Left cardiac atrium (tissue), 4 donors: ENCODE measurements at regions not wholly inside any gene's neighbourhood (a gene's known extent, or its start where the extent isn't known, plus 50 kb on each side); places are given as distances from the start of the nearest gene placed in this dataset.
"Not testable (repeated sequence)": the region's sequence is repeated elsewhere in the genome, so short reads cannot be mapped to it uniquely, and the experiment has no call there.

Experiments
- ATAC-seq, 2 donors: fragments of 200-7000 bp; cut with Tn5 transposase; one replicate each; pipeline ENCODE4 v1.9.1; 2020; ENCODE audit warnings: mild to moderate bottlenecking in 2 of 2, moderate library complexity in 2 of 2
- DNase-seq: peaks from one replicate; pipeline ENCODE4 v3.0.0-alpha.2; 2020
- intact Hi-C, 2 donors: fragments of 100-400 bp; cut with DNase I; formaldehyde crosslinking; loops; one replicate each; pipeline versions ENCODE4 v1.14.1 to v1.15.1; 2022 to 2023
- donor health status: DM: no; HTN: yes; CAD: no.
- donor health status: DM: no; HTN: yes; CAD: no; lungs with severe emphysema.
- donor health status: DM: yes; HTN: yes; CAD: no.
- donor health status: Dilated cardiomyopathy.

GRCh38 chr5:72760259-72760658 lies 56.2 kb upstream of the TNPO1 start:
- ATAC-seq = no peak
- intact Hi-C loops = no loop called here

GRCh38 chr5:72752909-72753308 lies 63.6 kb upstream of the TNPO1 start:
- intact Hi-C loops = no loop called here
- DNase-seq = no peak
- ATAC-seq = no peak

More at GRCh38 chr5:72760259-72760658, 56.2 kb upstream of the TNPO1 start:
- no peak for DNase-seq

GRCh38 chr5:72749362-72749997 lies 67.0 kb upstream of the TNPO1 start:
- DNase-seq = no peak
- intact Hi-C loops = no loop called here

GRCh38 chr5:72747826-72748225 lies 68.6 kb upstream of the TNPO1 start:
- ATAC-seq (no peak), DNase-seq (no peak)
- intact Hi-C loops = no loop called here

More at GRCh38 chr5:72749362-72749997, 67.0 kb upstream of the TNPO1 start:
- no peak for ATAC-seq

GRCh38 chr5:72746736-72747135 lies 69.7 kb upstream of the TNPO1 start:
- ATAC-seq = no peak
- intact Hi-C loops = no loop called here
- DNase-seq = no peak

- DNase-seq (no peak), ATAC-seq (no peak)
- intact Hi-C loops = no loop called here
Observed at GRCh38 chr5:72744136-72744535, 72.3 kb upstream of the TNPO1 start.

GRCh38 chr5:72741805-72742204 lies 74.7 kb upstream of the TNPO1 start:
- DNase-seq (no peak), ATAC-seq (no peak)
- intact Hi-C loops = no loop called here

GRCh38 chr5:72733810-72734209 lies 82.7 kb upstream of the TNPO1 start:
- DNase-seq (no peak), ATAC-seq (no peak)
- intact Hi-C loops = no loop called here

GRCh38 chr5:72723581-72723980 lies 92.9 kb upstream of the TNPO1 start:
- ATAC-seq (no peak), DNase-seq (no peak)
- intact Hi-C loops = no loop called here

GRCh38 chr5:72722792-72723452 lies 93.5 kb upstream of the TNPO1 start:
- DNase-seq = no peak
- ATAC-seq = no peak
- intact Hi-C loops = no loop called here

- DNase-seq (no peak), ATAC-seq (no peak)
- intact Hi-C loops = no loop called here
Observed at GRCh38 chr5:72721844-72722243, 94.6 kb upstream of the TNPO1 start.

- DNase-seq (no peak), ATAC-seq (peak in 1 of 2 donors; percentile 70)
- intact Hi-C loops = no loop called here
Observed at GRCh38 chr5:72720205-72720604, 96.3 kb upstream of the TNPO1 start.

- intact Hi-C loops = no loop called here
- ATAC-seq (no peak), DNase-seq (no peak)
Observed at GRCh38 chr5:72711351-72711750, 105.1 kb upstream of the TNPO1 start.

- intact Hi-C loops = no loop called here
- ATAC-seq (no peak), DNase-seq (no peak)
Observed at GRCh38 chr5:72709341-72709740, 107.1 kb upstream of the TNPO1 start.

- intact Hi-C loops = no loop called here
- no peak for ATAC-seq
Observed at GRCh38 chr5:72705178-72705577, 111.3 kb upstream of the TNPO1 start.

GRCh38 chr5:72703876-72704275 lies 112.6 kb upstream of the TNPO1 start:
- ATAC-seq (no peak), DNase-seq (no peak)
- intact Hi-C loops = no loop called here

More at GRCh38 chr5:72705178-72705577, 111.3 kb upstream of the TNPO1 start:
- DNase-seq = no peak

GRCh38 chr5:72702881-72703434 lies 113.5 kb upstream of the TNPO1 start:
- intact Hi-C loops = no loop called here

GRCh38 chr5:72702105-72702504 lies 114.4 kb upstream of the TNPO1 start:
- ATAC-seq, intact Hi-C loops: not testable (repeated sequence)

More at GRCh38 chr5:72702881-72703434, 113.5 kb upstream of the TNPO1 start:
- no peak for ATAC-seq
- no peak for DNase-seq

GRCh38 chr5:72698481-72698880 lies 118.0 kb upstream of the TNPO1 start:
- ATAC-seq = no peak
- intact Hi-C loops = no loop called here
- no peak for DNase-seq

More at GRCh38 chr5:72702105-72702504, 114.4 kb upstream of the TNPO1 start:
- not testable (repeated sequence) for DNase-seq

GRCh38 chr5:72697622-72698021 lies 118.8 kb upstream of the TNPO1 start:
- intact Hi-C loops = no loop called here
- DNase-seq (no peak), ATAC-seq (no peak)

GRCh38 chr5:72695659-72696058 lies 120.8 kb upstream of the TNPO1 start:
- intact Hi-C loops = no loop called here
- ATAC-seq (no peak), DNase-seq (no peak)
